NT2/D1 (cell line): ENCODE measurements at regions not wholly inside any gene's neighbourhood (a gene's known extent, or its start where the extent isn't known, plus 50 kb on each side); places are given as distances from the start of the nearest gene placed in this dataset.

ENCODE experiments used
- DNase-seq: peaks from one replicate; pipeline ENCODE4 v3.0.0-alpha.2; 2011; ENCODE audit warnings: low read depth, low spot score
- H3K27me3 ChIP-seq: 2 replicates; pipeline ENCODE4 v1.6.0; 2011; ENCODE audit warnings: mild to moderate bottlenecking; ENCODE audit not compliant: insufficient read length, insufficient read depth
- H3K36me3 ChIP-seq: 2 replicates; pipeline ENCODE4 v1.6.1; 2011; ENCODE audit warnings: mild to moderate bottlenecking, low read length, mixed read lengths; ENCODE audit not compliant: insufficient read depth, insufficient read length
- H3K4me1 ChIP-seq: 2 replicates; pipeline ENCODE4 v1.5.1; 2011; ENCODE audit not compliant: insufficient read depth, insufficient read length
- H3K4me3 ChIP-seq: 2 replicates; pipeline ENCODE4 v1.5.1; 2011; ENCODE audit warnings: low read depth; ENCODE audit not compliant: insufficient read length
- H3K9ac ChIP-seq: 2 replicates; pipeline ENCODE4 v1.6.0; 2011; ENCODE audit warnings: low read depth; ENCODE audit not compliant: insufficient read length
- H3K9me3 ChIP-seq: 2 replicates; pipeline ENCODE4 v1.5.1; 2011; ENCODE audit warnings: mild to moderate bottlenecking, low read length; ENCODE audit not compliant: insufficient read depth
- SUZ12 ChIP-seq: IDR thresholded peaks from 2 replicates; pipeline ENCODE4 v1.6.1; 2011; ENCODE audit not compliant: insufficient read length, insufficient read depth; ENCODE audit errors: extremely low read depth
- YY1 ChIP-seq: IDR thresholded peaks from 2 replicates; pipeline ENCODE4 v1.6.1; 2011; ENCODE audit not compliant: insufficient read length, insufficient read depth
- ZNF274 ChIP-seq: IDR thresholded peaks from 2 replicates; pipeline ENCODE4 v1.6.1; 2011; ENCODE audit warnings: mild to moderate bottlenecking, low read depth, low read length

DNA sequence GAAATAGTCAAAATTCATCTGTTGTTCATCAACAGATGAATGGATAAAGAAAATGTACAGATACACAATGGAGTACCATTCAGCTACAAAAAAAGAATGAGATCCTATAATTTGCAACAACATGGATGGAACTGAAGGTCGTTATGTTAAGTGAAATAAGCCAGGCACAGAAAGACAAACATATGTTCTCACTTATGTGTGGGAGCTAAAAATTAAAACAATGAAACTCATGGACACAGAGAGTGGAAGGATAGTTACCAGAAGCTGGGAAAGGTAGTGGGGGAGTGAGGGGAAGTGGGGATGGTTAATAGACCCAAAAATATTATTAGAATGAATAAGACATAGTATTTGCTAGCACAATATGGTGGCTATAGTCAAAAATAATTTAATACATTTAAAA, 70.0 kb upstream of the KCNMA1 start:
- no peak overlapping the region for H3K4me3 ChIP-seq
- no peak for DNase-seq
- no peaks in the 10 kb centered on the region; the same call in 1 of the 2 replicates for H3K9me3 ChIP-seq
- H3K9ac ChIP-seq: no peak overlapping the region
- no peak for TF ChIP-seq ZNF274
- TF ChIP-seq YY1: no peak
- no peak for TF ChIP-seq SUZ12
- H3K27me3 ChIP-seq: peaks cover 11% of the 10 kb centered on the region
- H3K36me3 ChIP-seq: no peaks in the 10 kb centered on the region
- peaks cover 13% of the 10 kb centered on the region for H3K4me1 ChIP-seq

DNA sequence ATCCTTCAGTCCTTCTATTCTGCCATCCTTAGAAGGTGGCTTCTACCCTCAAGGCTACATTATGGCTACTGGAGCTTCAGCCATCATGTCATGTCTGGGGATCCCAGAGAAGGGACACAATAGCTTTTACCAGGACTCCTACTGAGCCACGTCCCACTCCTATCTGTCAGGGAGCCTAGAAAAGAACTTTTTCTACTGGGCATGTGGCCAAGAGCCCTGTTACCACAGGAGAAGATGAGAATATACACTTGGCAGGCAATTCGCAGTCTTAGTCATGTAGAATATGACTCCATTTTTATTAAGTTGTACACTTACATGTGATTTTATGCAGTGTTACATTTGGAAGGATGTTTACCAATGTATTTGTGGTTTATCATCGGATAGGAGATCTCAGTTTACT, 64.6 kb upstream of the KCNMA1 start:
- Histone ChIP-seq H3K4me3 (no peak overlapping the region), H3K27me3 (no peaks in the 10 kb centered on the region), H3K36me3 (no peaks in the 10 kb centered on the region), H3K9ac (no peak overlapping the region), H3K9me3 (no peaks in the 10 kb centered on the region; the same call in 1 of the 2 replicates), H3K4me1 (no peaks in the 10 kb centered on the region)
- no peak for TF ChIP-seq YY1
- no peak for TF ChIP-seq SUZ12
- TF ChIP-seq ZNF274: no peak
- no peak for DNase-seq

DNA sequence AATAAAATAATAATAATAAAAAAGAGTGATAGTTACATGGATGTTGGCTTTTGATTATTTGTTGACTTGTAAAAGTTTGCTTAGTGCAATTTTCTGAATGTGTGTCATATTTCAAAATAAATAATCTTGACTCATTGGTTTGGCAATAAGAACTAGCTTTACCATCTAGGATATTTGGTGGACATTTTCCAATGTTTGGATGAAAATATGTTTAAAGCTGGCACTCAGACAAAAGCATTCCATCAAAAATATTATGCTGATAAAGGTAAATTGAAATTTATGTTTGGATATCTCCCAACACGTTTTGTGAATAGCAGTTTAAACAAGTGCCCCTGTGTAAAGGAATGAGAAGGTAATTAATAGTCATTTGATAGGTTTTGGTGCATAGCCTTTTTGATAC, 62.5 kb upstream of the KCNMA1 start:
- Histone ChIP-seq H3K27me3 (no peaks in the 10 kb centered on the region), H3K9ac (no peak overlapping the region), H3K4me3 (no peak overlapping the region), H3K36me3 (no peaks in the 10 kb centered on the region), H3K9me3 (no peaks in the 10 kb centered on the region; the same call in 1 of the 2 replicates), H3K4me1 (no peaks in the 10 kb centered on the region)
- DNase-seq: no peak
- no peak for TF ChIP-seq YY1
- TF ChIP-seq SUZ12: no peak
- TF ChIP-seq ZNF274: no peak

DNA sequence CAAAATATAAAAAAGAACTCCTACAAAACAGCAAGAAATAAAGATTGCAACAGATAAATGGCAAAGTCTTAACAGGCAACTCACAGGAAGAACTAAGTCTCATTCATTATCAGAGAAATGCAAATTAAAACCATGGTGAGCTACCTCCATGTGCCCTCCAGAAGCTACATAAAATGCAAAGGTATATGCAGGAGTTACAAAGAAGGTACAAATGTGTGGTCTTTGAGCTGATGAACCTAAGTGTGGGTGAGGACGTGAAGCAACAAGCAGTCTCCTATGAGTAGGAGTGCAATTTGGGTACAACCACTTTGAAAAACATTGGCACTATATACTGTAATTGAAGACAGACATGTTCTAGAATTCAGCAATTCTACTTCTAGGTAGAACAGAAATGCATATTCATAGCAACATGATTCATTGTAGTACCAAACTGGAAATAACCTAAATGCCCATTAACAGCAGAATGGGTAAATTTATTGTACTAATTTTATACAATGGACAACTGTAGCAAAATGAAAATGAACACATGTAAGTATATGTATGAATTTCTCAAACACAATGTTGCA, 61.6 kb upstream of the KCNMA1 start:
- no peak overlapping the region for H3K9ac ChIP-seq
- DNase-seq: no peak
- TF ChIP-seq YY1: no peak
- TF ChIP-seq ZNF274: no peak
- no peak for TF ChIP-seq SUZ12

DNA sequence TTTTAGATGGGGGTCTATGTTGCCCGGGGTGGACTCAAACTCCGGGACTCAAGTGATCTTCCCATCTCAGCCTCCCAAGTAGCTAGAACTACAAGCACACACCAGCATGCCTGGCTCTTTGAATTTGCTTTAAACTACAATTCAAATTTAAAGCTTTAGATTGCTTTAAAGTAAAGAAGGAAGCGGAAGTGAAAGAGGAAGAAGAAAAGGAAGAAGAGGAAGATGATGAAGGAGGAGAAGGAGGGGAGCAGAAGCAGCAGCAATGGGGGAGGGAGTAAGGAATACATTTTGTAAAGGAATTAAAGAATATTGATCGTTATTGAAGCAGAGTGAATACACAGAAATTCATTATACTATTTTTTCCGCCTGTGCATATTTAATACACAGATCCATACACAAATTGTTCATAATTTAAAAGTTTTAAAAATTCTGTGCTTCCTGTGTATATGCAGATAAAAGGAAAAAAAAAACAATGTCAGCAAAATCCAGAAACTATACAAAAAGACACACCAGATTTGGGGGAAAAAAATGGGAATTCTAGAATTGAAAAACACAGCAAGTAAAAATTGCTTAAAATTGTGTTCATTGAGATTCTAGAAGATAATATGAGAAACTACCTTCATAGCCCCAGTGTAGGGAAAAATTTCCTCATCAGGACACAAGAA, 60.8 kb upstream of the KCNMA1 start:
- no peak overlapping the region for H3K4me3 ChIP-seq
- H3K9ac ChIP-seq: no peak overlapping the region
- DNase-seq: no peak
- H3K9me3 ChIP-seq: no peaks in the 10 kb centered on the region
- H3K27me3 ChIP-seq: peaks cover 7% of the 10 kb centered on the region
- no peak for TF ChIP-seq YY1
- TF ChIP-seq SUZ12: no peak
- no peak for TF ChIP-seq ZNF274
- H3K4me1 ChIP-seq: no peaks in the 10 kb centered on the region
- no peaks in the 10 kb centered on the region for H3K36me3 ChIP-seq

More for the DNA sequence above, 61.6 kb upstream of the KCNMA1 start:
- Histone ChIP-seq H3K9me3 (no peaks in the 10 kb centered on the region; the same call in 1 of the 2 replicates), H3K4me3 (no peak overlapping the region), H3K4me1 (no peaks in the 10 kb centered on the region), H3K27me3 (peaks cover 5% of the 10 kb centered on the region), H3K36me3 (no peaks in the 10 kb centered on the region)

DNA sequence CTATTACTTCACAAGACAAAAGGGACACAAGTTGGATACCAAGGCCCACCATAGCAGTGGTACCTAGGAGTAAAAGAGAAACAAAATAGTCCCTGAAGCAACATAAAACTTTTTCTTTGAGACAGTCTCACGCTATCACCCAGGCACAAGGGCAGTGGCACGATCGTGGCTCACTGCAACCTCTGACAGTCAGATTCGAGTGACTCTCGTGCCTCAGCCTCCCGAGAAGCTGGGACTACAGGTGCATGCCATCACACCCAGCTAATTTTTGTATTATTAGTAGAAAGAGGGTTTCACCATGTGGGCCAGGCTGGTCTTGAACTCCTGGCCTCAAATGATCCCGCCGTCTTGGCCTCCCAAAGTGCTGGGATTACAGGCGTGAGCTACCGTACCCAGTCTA, 59.0 kb upstream of the KCNMA1 start:
- no peak overlapping the region for H3K9ac ChIP-seq
- no peak overlapping the region for H3K4me3 ChIP-seq
- DNase-seq: no peak
- no peaks in the 10 kb centered on the region for H3K4me1 ChIP-seq
- TF ChIP-seq SUZ12 (no peak), YY1 (no peak), ZNF274 (no peak)
- H3K9me3 ChIP-seq: no peaks in the 10 kb centered on the region
- no peaks in the 10 kb centered on the region for H3K36me3 ChIP-seq
- peaks cover 12% of the 10 kb centered on the region for H3K27me3 ChIP-seq

DNA sequence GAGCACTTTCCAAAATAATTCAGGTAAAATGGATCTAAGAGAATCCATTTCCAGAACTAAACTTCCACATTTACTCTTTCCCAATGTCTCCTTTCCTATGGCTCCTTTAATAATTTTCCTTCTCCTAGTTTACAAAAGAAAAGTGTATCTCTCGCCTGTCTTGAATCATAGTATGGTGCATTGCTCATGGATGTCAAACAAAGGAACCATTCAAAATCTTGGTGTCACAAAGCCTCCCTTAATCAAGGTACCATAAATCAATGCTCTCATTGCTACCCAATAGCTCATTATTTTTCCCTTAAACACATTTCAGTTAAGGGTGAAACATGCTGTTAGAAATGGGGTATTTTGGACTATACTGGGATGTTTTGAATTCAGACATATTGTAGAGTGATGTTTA, 57.6 kb upstream of the KCNMA1 start:
- H3K9ac ChIP-seq: no peak overlapping the region

More for the DNA sequence above, 57.6 kb upstream of the KCNMA1 start:
- DNase-seq: no peak
- no peak overlapping the region for H3K4me3 ChIP-seq
- no peaks in the 10 kb centered on the region for H3K4me1 ChIP-seq
- no peaks in the 10 kb centered on the region for H3K36me3 ChIP-seq
- peaks cover 26% of the 10 kb centered on the region for H3K27me3 ChIP-seq
- no peak for TF ChIP-seq YY1
- no peak for TF ChIP-seq SUZ12
- TF ChIP-seq ZNF274: no peak
- H3K9me3 ChIP-seq: no peaks in the 10 kb centered on the region
